Fibroblast of villous mesenchyme (primary cell): ENCODE measurements at regions not wholly inside any gene's neighbourhood (a gene's known extent, or its start where the extent isn't known, plus 50 kb on each side); places are given as distances from the start of the nearest gene placed in this dataset. TPM values are rescaled to one million over a fixed set of nuclear protein-coding genes. Genes with fewer than 3 reads are reported as not detected.

Experiments used
- DNase-seq: peaks from one replicate; pipeline ENCODE4 v3.0.0-alpha.2; 2010; ENCODE audit warnings: low read depth
- H3K4me3 ChIP-seq: 2 replicates; pipeline ENCODE4 v1.5.1; 2011; ENCODE audit warnings: low read depth, mild to moderate bottlenecking, low read length
- CTCF ChIP-seq: IDR thresholded peaks from 2 replicates; pipeline ENCODE4 v1.5.1; 2012; ENCODE audit warnings: low read depth, mild to moderate bottlenecking, low read length; ENCODE audit not compliant: insufficient read depth
- small RNA-seq: library from RNA; depleted of rRNA; stranded (forward); fragments of <200 nt; gene quantifications from one replicate; pipeline ENCODE3, GENCODE V24; 2012

GRCh38 chr12:58988643-58989344, 68.5 kb upstream of the LRIG3 start:
- no peak for DNase-seq
- no peak overlapping the region for H3K4me3 ChIP-seq
- TF ChIP-seq CTCF: no peak

- no peak for DNase-seq
- no peak overlapping the region for H3K4me3 ChIP-seq
- no peak for TF ChIP-seq CTCF
These were observed 61.7 kb upstream of the LRIG3 start for GRCh38 chr12:58981961-58982360.

GRCh38 chr12:58980768-58981167, 60.5 kb upstream of the LRIG3 start:
- H3K4me3 ChIP-seq: no peak overlapping the region
- TF ChIP-seq CTCF: no peak
- DNase-seq: no peak

- DNase-seq: no peak
- TF ChIP-seq CTCF: no peak
- no peak overlapping the region for H3K4me3 ChIP-seq
These were observed 58.4 kb upstream of the LRIG3 start for GRCh38 chr12:58978717-58979116.

- H3K4me3 ChIP-seq: no peak overlapping the region
- TF ChIP-seq CTCF: no peak
- DNase-seq: no peak
These were observed 57.2 kb upstream of the LRIG3 start for GRCh38 chr12:58977476-58977875.

- peak; percentile 36 for DNase-seq
- H3K4me3 ChIP-seq: no peak overlapping the region
- no peak for TF ChIP-seq CTCF
These were observed 55.8 kb upstream of the LRIG3 start for GRCh38 chr12:58976146-58976545.

Small RNAs in the stretch of these regions (small RNA-seq; reads per million reads assigned to genes)
- not detected for gene RNU6-279P
- gene RNU6-871P: not detected
